ENCODE measurements at regions not wholly inside any gene's neighbourhood (a gene's known extent, or its start where the extent isn't known, plus 50 kb on each side); places are given as distances from the start of the nearest gene placed in this dataset.

GRCh38 chr5:67969631-67970030, 245.9 kb upstream of the PIK3R1 start:
- Histone ChIP-seq H2BK12ac (ENCODE audit: insufficient read length, low read depth, low read length) (no peak overlapping the region), H3K27me3 (ENCODE audit: insufficient read depth, low read length) (no peaks in the 10 kb centered on the region), H3K56ac (ENCODE audit: insufficient read length, low read depth, low read length) (no peak overlapping the region), H3K4ac (ENCODE audit: low read depth, low read length) (no peak overlapping the region), H3K4me2 (ENCODE audit: insufficient read depth, insufficient read length, low read length) (no peak overlapping the region), H4K5ac (ENCODE audit: insufficient read length, low read depth, low read length) (no peak overlapping the region), H2BK5ac (ENCODE audit: insufficient read length, low read length) (no peak overlapping the region), H2AFZ (ENCODE audit: low read length) (no peak overlapping the region), H4K8ac (replicated peaks; ENCODE audit: insufficient read length, low read depth, low read length) (no peak overlapping the region), H2BK15ac (ENCODE audit: low read depth, low read length) (no peak overlapping the region), H2AK5ac (ENCODE audit: insufficient read length, low read length) (no peak overlapping the region), H2BK120ac (ENCODE audit: low read depth, low read length, poor library complexity, severe bottlenecking) (no peak overlapping the region), H3K79me1 (ENCODE audit: insufficient read depth, low read depth, low read length, poor library complexity, severe bottlenecking) (no peaks in the 10 kb centered on the region), H2BK20ac (ENCODE audit: low read depth, low read length, poor library complexity, severe bottlenecking) (no peak overlapping the region), H3K9ac (ENCODE audit: extremely low read depth, insufficient read length, low read length) (no peak overlapping the region), H3K27ac (ENCODE audit: insufficient read length, low read depth, low read length) (no peak overlapping the region), H3K4me1 (ENCODE audit: insufficient read depth, low read length) (no peaks in the 10 kb centered on the region), H3K23me2 (ENCODE audit: insufficient read length, low read depth, low read length, poor library complexity, severe bottlenecking) (no peaks in the 10 kb centered on the region), H4K91ac (ENCODE audit: insufficient read length, low read depth, low read length) (no peak overlapping the region), H3K9me3 (ENCODE audit: control insufficient read depth, low read depth, low read length) (no peaks in the 10 kb centered on the region), H4K20me1 (ENCODE audit: control insufficient read depth, insufficient read depth, insufficient read length) (no peaks in the 10 kb centered on the region), H3K79me2 (ENCODE audit: insufficient read depth, low read length) (no peaks in the 10 kb centered on the region), H3K18ac (ENCODE audit: insufficient read length, low read depth, low read length) (no peak overlapping the region), H3K14ac (ENCODE audit: insufficient read depth, low read length) (no peak overlapping the region), H3K23ac (ENCODE audit: insufficient read length, low read depth, low read length) (no peak overlapping the region), H3T11ph (ENCODE audit: low read length) (no peak overlapping the region)
- WGBS (ENCODE audit: extremely low coverage, insufficient read length, low lambda C conversion rate) = 100% methylated on average over 1 of the region's 2 CpGs
- Mint-ChIP-seq H3K36me3 (ENCODE audit: insufficient read depth in 1 of 3, low read depth in 3 of 3) (peaks cover 0 to 5% (median 0%) of the 10 kb centered on the region in 3 experiments; a peak in 1 of 7 replicates), H3K27ac (no peak overlapping the region), H3K27me3 (ENCODE audit: low read depth) (peaks cover 2% of the 10 kb centered on the region; the same call in 1 of the 2 replicates), H3K4me1 (peaks cover 11% of the 10 kb centered on the region in 2 experiments), H3K9me3 (peaks cover 0 to 4% of the 10 kb centered on the region in 2 experiments; a peak in 1 of 5 replicates), H3K4me3 (no peak overlapping the region)
- DNase-seq = no peak
- no peak for TF ChIP-seq CTCF (conservative IDR thresholded peaks at IDR 0.05)
